Astrocyte (in vitro differentiated cells and primary cell): ENCODE measurements at regions not wholly inside any gene's neighbourhood (a gene's known extent, or its start where the extent isn't known, plus 50 kb on each side); places are given as distances from the start of the nearest gene placed in this dataset.

Experiments
- CTCF ChIP-seq: IDR thresholded peaks from 2 replicates; pipeline ENCODE4 v1.5.1; 2011; ENCODE audit warnings: low read depth, mild to moderate bottlenecking, inconsistent platforms, low read length, moderate library complexity; ENCODE audit not compliant: insufficient read depth
- EZH2 ChIP-seq: IDR thresholded peaks from 2 replicates; pipeline ENCODE4 v1.6.1; 2012; ENCODE audit warnings: mild to moderate bottlenecking, low read length, inconsistent platforms; ENCODE audit not compliant: insufficient read depth

GRCh38 chr7:114084002-114084471, 165.2 kb upstream of the PPP1R3A start:
- TF ChIP-seq CTCF (no peak), EZH2 (no peak)
